GM12878 (cell line): ENCODE measurements at regions not wholly inside any gene's neighbourhood (a gene's known extent, or its start where the extent isn't known, plus 50 kb on each side); places are given as distances from the start of the nearest gene placed in this dataset.

ENCODE experiments used
- ATAC-seq: fragments of 200-7000 bp; cut with Tn5 transposase; 3 replicates; pipeline ENCODE4 v1.9.1; 2020; ENCODE audit warnings: mild to moderate bottlenecking, moderate library complexity
- BruUV-seq: library from RNA; stranded (reverse); fragments of 400-500 nt; replicated peaks from 2 replicates; lab custom pipeline; 2021; lab: Mats Ljungman, UMichigan
- CTCF ChIA-PET: fragments of 300-600 bp; sonication (Branson Sonifier 250); formaldehyde crosslinking; extraction: SDS; loops from one replicate; lab custom pipeline; 2021; ENCODE audit warnings: inconsistent platforms; lab: Yijun Ruan, JAX
- POLR2A ChIA-PET: fragments of 350-600 bp; formaldehyde crosslinking; extraction: SDS; loops from one replicate; lab custom pipeline; 2021; ENCODE audit warnings: inconsistent platforms; lab: Charles Lee
- RAD21 ChIA-PET: fragments of 300-600 bp; sonication (Branson Sonifier 250); formaldehyde crosslinking; loops from one replicate; lab custom pipeline; 2023; ENCODE audit warnings: antibody characterized with exemption; ENCODE audit not compliant: unreplicated experiment; lab: Charles Lee
- SMC1A ChIA-PET: fragments of 300-600 bp; sonication (Branson Sonifier 250); formaldehyde crosslinking; loops from one replicate; lab custom pipeline; 2023; ENCODE audit not compliant: unreplicated experiment, uncharacterized antibody; lab: Charles Lee
- DNase-seq: peaks from one replicate; pipeline ENCODE4 v3.0.0-alpha.2; 2011; ENCODE audit warnings: low read depth, low spot score
- FAIRE-seq: peaks from 3 replicates; lab custom pipeline; 2011; peaks lifted over from hg19 to GRCh38; lab: Jason Lieb, UNC
- H2AFZ ChIP-seq: 2 replicates; pipeline ENCODE4 v1.6.0; 2011; ENCODE audit warnings: low read depth, low read length, control low read depth; ENCODE audit not compliant: control insufficient read depth
- H3K27ac ChIP-seq: 2 replicates; pipeline ENCODE4 v1.5.1; 2011; ENCODE audit warnings: control low read depth; ENCODE audit not compliant: control insufficient read depth, insufficient read depth
- H3K27me3 ChIP-seq, 2 experiments: replicated peaks in 1 of 2; 2 replicates each; pipeline versions ENCODE4 v1.6.0 to v1.6.1; 2011; ENCODE audit warnings: low read length in 1 of 2; ENCODE audit not compliant: control insufficient read depth in 2 of 2, insufficient read depth in 2 of 2
- H3K36me3 ChIP-seq, 2 experiments: 2 replicates each; pipeline ENCODE4 v1.5.1; 2011; ENCODE audit warnings: low read length in 1 of 2; ENCODE audit not compliant: control insufficient read depth in 2 of 2, insufficient read depth in 2 of 2
- H3K4me1 ChIP-seq: 2 replicates; pipeline ENCODE4 v1.6.1; 2011; ENCODE audit warnings: mild to moderate bottlenecking, low read length, moderate library complexity, mixed read lengths; ENCODE audit not compliant: control insufficient read depth, insufficient read depth
- H3K4me2 ChIP-seq: 2 replicates; pipeline ENCODE4 v1.6.0; 2011; ENCODE audit warnings: control low read depth; ENCODE audit not compliant: control insufficient read depth, insufficient read depth
- H3K4me3 ChIP-seq: fragments of 200-600 bp; sonication (generic); 2 replicates; pipeline ENCODE4 v1.5.1; 2016
- H3K79me2 ChIP-seq: 2 replicates; pipeline ENCODE4 v1.6.0; 2011; ENCODE audit warnings: low read length; ENCODE audit not compliant: control insufficient read depth, insufficient read depth
- H3K9ac ChIP-seq: 2 replicates; pipeline ENCODE4 v1.8.0; 2011; ENCODE audit warnings: low read length, control low read depth, mixed read lengths; ENCODE audit not compliant: control insufficient read depth, insufficient read depth
- H3K9me3 ChIP-seq: replicated peaks from 3 replicates; pipeline ENCODE4 v1.5.1; 2011; ENCODE audit warnings: mild to moderate bottlenecking, low read length; ENCODE audit not compliant: control insufficient read depth, insufficient read depth
- H4K20me1 ChIP-seq: 2 replicates; pipeline ENCODE4 v1.6.0; 2011; ENCODE audit not compliant: control insufficient read depth, insufficient read depth
- EGR1 ChIP-seq, 2 experiments: IDR thresholded peaks; 1 replicate in 1 of 2; 2 replicates in 1 of 2; pipeline ENCODE4 v1.6.1; 2011 to 2012; ENCODE audit warnings: low read depth in 2 of 2, low read length in 2 of 2, borderline replicate concordance in 1 of 2, mild to moderate bottlenecking in 1 of 2, moderate library complexity in 1 of 2
- HDAC2 ChIP-seq: fragments of 200-600 bp; sonication (generic); IDR thresholded peaks from 2 replicates; pipeline ENCODE4 v1.6.1; 2017
- HDAC6 ChIP-seq: fragments of 200-600 bp; sonication (generic); IDR thresholded peaks from one replicate; pipeline ENCODE4 v1.8.0; 2017; ENCODE audit warnings: antibody characterized with exemption; ENCODE audit not compliant: unreplicated experiment
- MEF2A ChIP-seq: IDR thresholded peaks from 2 replicates; pipeline ENCODE4 v1.6.1; 2011; ENCODE audit warnings: low read depth, mild to moderate bottlenecking, low read length, moderate library complexity; ENCODE audit not compliant: insufficient read depth
- MEF2B ChIP-seq: fragments of 450-650 bp; IDR thresholded peaks from 2 replicates; pipeline ENCODE4 v1.6.1; 2018; ENCODE audit warnings: mild to moderate bottlenecking, moderate library complexity; ENCODE audit not compliant: partially characterized antibody, poor library complexity, severe bottlenecking
- RELA ChIP-seq: fragments of 450-650 bp; IDR thresholded peaks from 2 replicates; pipeline ENCODE4 v1.8.0; 2014; ENCODE audit warnings: borderline replicate concordance; ENCODE audit not compliant: partially characterized antibody
- RFX5 ChIP-seq: IDR thresholded peaks from 2 replicates; pipeline ENCODE4 v1.6.1; 2011; ENCODE audit warnings: low read depth, low read length, improper control_type of control experiment
- SREBF1 ChIP-seq: IDR thresholded peaks from 2 replicates; pipeline ENCODE4 v1.6.1; 2012; ENCODE audit warnings: mild to moderate bottlenecking, low read length
- SREBF2 ChIP-seq: IDR thresholded peaks from 2 replicates; pipeline ENCODE4 v1.6.1; 2012; ENCODE audit warnings: mild to moderate bottlenecking, low read length
- ZBED1 ChIP-seq: IDR thresholded peaks from 2 replicates; pipeline ENCODE4 v1.6.1; 2016; ENCODE audit warnings: borderline replicate concordance
- WGBS: methylation state at CpG from one replicate; pipeline ENCODE4 v1.1.6; 2016; ENCODE audit warnings: low lambda C conversion rate; ENCODE audit not compliant: insufficient replicate concordance, insufficient coverage; ENCODE audit errors: missing lambda C conversion rate; 5-methylcytosine and 5-hydroxymethylcytosine counted together
- in situ Hi-C: fragments of 300-500 bp; cut with MboI; formaldehyde crosslinking; loops from 9 replicates; pipeline ENCODE4 v1.14.3; 2018; ENCODE audit warnings: mixed read lengths
- intact Hi-C: fragments of 100-400 bp; cut with micrococcal nuclease; formaldehyde crosslinking; loops from one replicate; pipeline ENCODE4 v1.14.2; 2022; ENCODE audit not compliant: unreplicated experiment

GRCh38 chr7:67571026-67571545, 574.5 kb downstream of the TYW1 start:
- no peak overlapping the region for H3K4me3 ChIP-seq
- intact Hi-C loops = no loop called here
- no TSS peak for BruUV-seq
- H3K4me2 ChIP-seq = no peak overlapping the region
- no peak overlapping the region for H3K9ac ChIP-seq
- in situ Hi-C loops = no loop called here
- WGBS = 49% methylated on average over 7 of the region's 7 CpGs
- RAD21 ChIA-PET = no interaction called here
- DNase-seq = no peak
- no peak for TF ChIP-seq RELA
- TF ChIP-seq, all 136 proteins: peak for 0
- ChIA-PET POLR2A (no interaction called here), CTCF (no interaction called here), SMC1A (no interaction called here)
- no peaks in the 10 kb centered on the region for H3K36me3 ChIP-seq
- no peaks in the 10 kb centered on the region for H4K20me1 ChIP-seq
- no peaks in the 10 kb centered on the region for H3K9me3 ChIP-seq
- no peak overlapping the region for H2AFZ ChIP-seq
- ATAC-seq (no peak), FAIRE-seq (no peak)
- H3K27me3 ChIP-seq = no peaks in the 10 kb centered on the region
- no peak overlapping the region for H3K27ac ChIP-seq
- no peaks in the 10 kb centered on the region for H3K79me2 ChIP-seq
- H3K4me1 ChIP-seq = no peaks in the 10 kb centered on the region

- H3K4me3 ChIP-seq = no peak overlapping the region
- no peaks in the 10 kb centered on the region for H3K36me3 ChIP-seq
- no peak for ATAC-seq
- SMC1A ChIA-PET = no interaction called here
- H3K9me3 ChIP-seq = no peaks in the 10 kb centered on the region
- WGBS = 5% methylated on average over 4 of the region's 4 CpGs
- BruUV-seq = no TSS peak
- no peak overlapping the region for H3K9ac ChIP-seq
- RAD21 ChIA-PET = no interaction called here
- H3K27me3 ChIP-seq = no peaks in the 10 kb centered on the region
- no peaks in the 10 kb centered on the region for H3K79me2 ChIP-seq
- CTCF ChIA-PET = no interaction called here
- H3K27ac ChIP-seq = no peak overlapping the region
- no peaks in the 10 kb centered on the region for H3K4me1 ChIP-seq
- intact Hi-C loops (no loop called here), in situ Hi-C loops (no loop called here)
- no peaks in the 10 kb centered on the region for H4K20me1 ChIP-seq
- FAIRE-seq = no peak
- no peak overlapping the region for H2AFZ ChIP-seq
- no peak overlapping the region for H3K4me2 ChIP-seq
- no peak for DNase-seq
- POLR2A ChIA-PET = no interaction called here
- no peak for TF ChIP-seq SREBF1
- TF ChIP-seq HDAC6 = no peak
- no peak for TF ChIP-seq HDAC2
- TF ChIP-seq MEF2A = no peak
- TF ChIP-seq ZBED1 = no peak
- no peak for TF ChIP-seq EGR1 (IDR thresholded peaks at IDR 0.05; ENCODE audit: borderline replicate concordance in 1 of 2, low read depth in 2 of 2, low read length in 2 of 2)
- no peak for TF ChIP-seq RFX5
- no peak for TF ChIP-seq MEF2B
- TF ChIP-seq SREBF2 = no peak
These were observed 577.0 kb downstream of the TYW1 start for GRCh38 chr7:67573639-67574038.
